HEK293 (cell line): ENCODE measurements at regions not wholly inside any gene's neighbourhood (a gene's known extent, or its start where the extent isn't known, plus 50 kb on each side); places are given as distances from the start of the nearest gene placed in this dataset.
A peak's percentile ranks its signal among the peaks of the same experiment; 100 is the strongest.

Experiments used
- CTCF ChIA-PET: fragments of 350-600 bp; formaldehyde crosslinking; extraction: SDS; loops from one replicate; lab custom pipeline; 2021; ENCODE audit warnings: antibody characterized with exemption; lab: Yijun Ruan, JAX
- POLR2A ChIA-PET: fragments of 300-600 bp; formaldehyde crosslinking; extraction: SDS; loops from one replicate; lab custom pipeline; 2020; ENCODE audit warnings: antibody characterized with exemption, inconsistent platforms; lab: Yijun Ruan, JAX
- H3K27ac ChIP-seq: fragments of 200-500 bp; sonication (Bioruptor generic); 2 replicates; pipeline ENCODE4 v1.5.1; 2014; ENCODE audit warnings: low read depth, low read length, control low read depth, inconsistent platforms; ENCODE audit errors: extremely low read depth
- H3K36me3 ChIP-seq, 2 experiments: fragments of 200-500 bp in 1 of 2; sonication (Bioruptor generic) in 1 of 2; 1 replicate in 1 of 2; 2 replicates in 1 of 2; pipeline ENCODE4 v1.5.1; 2014 to 2017; ENCODE audit warnings: inconsistent platforms in 2 of 2, low read length in 2 of 2; ENCODE audit not compliant: control insufficient read depth in 2 of 2, insufficient read depth in 1 of 2
- H3K4me1 ChIP-seq: fragments of 200-500 bp; sonication (Bioruptor generic); 2 replicates; pipeline ENCODE4 v1.5.1; 2014; ENCODE audit warnings: mild to moderate bottlenecking, low read length, inconsistent platforms; ENCODE audit not compliant: control insufficient read depth, insufficient read depth
- H3K4me3 ChIP-seq: 2 replicates; pipeline ENCODE4 v1.5.1; 2011; ENCODE audit warnings: low read depth, mild to moderate bottlenecking, control low read depth, low read length, moderate library complexity
- H3K9me3 ChIP-seq: fragments of 200-500 bp; sonication (Bioruptor generic); 2 replicates; pipeline ENCODE4 v1.5.1; 2014; ENCODE audit warnings: low read depth, low read length, inconsistent platforms; ENCODE audit not compliant: control insufficient read depth, insufficient read depth
- BCL6B ChIP-seq: fragments of 450-650 bp; formaldehyde crosslinking; IDR thresholded peaks from 2 replicates; pipeline ENCODE4 v1.5.1; 2017; ENCODE audit warnings: missing biosample characterization, missing genetic modification characterization
- FEZF1 ChIP-seq: fragments of 450-650 bp; formaldehyde crosslinking; IDR thresholded peaks from 2 replicates; pipeline ENCODE4 v1.5.1; 2016; ENCODE audit warnings: missing biosample characterization, missing genetic modification characterization
- GFI1B ChIP-seq: fragments of 450-650 bp; formaldehyde crosslinking; IDR thresholded peaks from 2 replicates; pipeline ENCODE4 v1.5.1; 2016; ENCODE audit warnings: missing biosample characterization, missing genetic modification characterization
- KLF7 ChIP-seq: fragments of 450-650 bp; formaldehyde crosslinking; IDR thresholded peaks from 2 replicates; pipeline ENCODE4 v1.5.1; 2016; ENCODE audit warnings: missing biosample characterization, missing genetic modification characterization, borderline replicate concordance
- OSR2 ChIP-seq: fragments of 450-650 bp; formaldehyde crosslinking; IDR thresholded peaks from 2 replicates; pipeline ENCODE4 v1.5.1; 2016; ENCODE audit warnings: missing biosample characterization, missing genetic modification characterization
- PRDM10 ChIP-seq: fragments of 450-650 bp; formaldehyde crosslinking; IDR thresholded peaks from 2 replicates; pipeline ENCODE4 v1.5.1; 2016; ENCODE audit warnings: missing biosample characterization, missing genetic modification characterization
- TSHZ1 ChIP-seq: fragments of 450-650 bp; formaldehyde crosslinking; IDR thresholded peaks from 2 replicates; pipeline ENCODE4 v1.5.1; 2016; ENCODE audit warnings: missing biosample characterization, missing genetic modification characterization, borderline replicate concordance
- ZBTB17 ChIP-seq: fragments of 450-650 bp; formaldehyde crosslinking; IDR thresholded peaks from 2 replicates; pipeline ENCODE4 v1.5.1; 2016; ENCODE audit warnings: missing biosample characterization, missing genetic modification characterization
- ZFP41 ChIP-seq: fragments of 450-650 bp; formaldehyde crosslinking; IDR thresholded peaks from 2 replicates; pipeline ENCODE4 v1.5.1; 2016; ENCODE audit warnings: missing biosample characterization, missing genetic modification characterization, borderline replicate concordance
- ZFP69B ChIP-seq: fragments of 450-650 bp; formaldehyde crosslinking; IDR thresholded peaks from 2 replicates; pipeline ENCODE4 v1.5.1; 2016; ENCODE audit warnings: missing biosample characterization, missing genetic modification characterization
- ZIC2 ChIP-seq: fragments of 450-650 bp; formaldehyde crosslinking; IDR thresholded peaks from 2 replicates; pipeline ENCODE4 v1.5.1; 2016; ENCODE audit warnings: missing biosample characterization, missing genetic modification characterization
- ZNF24 ChIP-seq: fragments of 450-650 bp; formaldehyde crosslinking; IDR thresholded peaks from 2 replicates; pipeline ENCODE4 v1.5.1; 2016; ENCODE audit warnings: missing biosample characterization, missing genetic modification characterization
- ZNF341 ChIP-seq: fragments of 450-650 bp; formaldehyde crosslinking; IDR thresholded peaks from 2 replicates; pipeline ENCODE4; 2016; ENCODE audit warnings: low read depth, missing biosample characterization, missing genetic modification characterization
- ZNF449 ChIP-seq: fragments of 450-650 bp; formaldehyde crosslinking; IDR thresholded peaks from 2 replicates; pipeline ENCODE4 v1.5.1; 2017; ENCODE audit warnings: missing biosample characterization, mild to moderate bottlenecking, missing genetic modification characterization, moderate library complexity
- ZNF645 ChIP-seq: fragments of 450-650 bp; formaldehyde crosslinking; IDR thresholded peaks from 2 replicates; pipeline ENCODE4; 2016; ENCODE audit warnings: missing biosample characterization, missing genetic modification characterization
- ZNF76 ChIP-seq: fragments of 450-650 bp; formaldehyde crosslinking; IDR thresholded peaks from 2 replicates; pipeline ENCODE4; 2016; ENCODE audit warnings: low read depth, missing biosample characterization, missing genetic modification characterization, borderline replicate concordance

GRCh38 chr5:158056130-158056825 is 197.3 kb upstream of the CLINT1 start:
- ChIA-PET CTCF (interaction anchor here (0.8 to 12.7 kb wide), 3 partner anchors 15 to 471 kb away, joined by 3 to 92 read pairs (median 3); no protein-coding TSS in a partner anchor), POLR2A (no interaction called here)
- TF ChIP-seq ZNF449 (tag by site-specific recombination): no peak
- no peak for TF ChIP-seq TSHZ1 (tag by site-specific recombination)
- no peak for TF ChIP-seq ZFP41
- TF ChIP-seq GFI1B: no peak
- no peak for TF ChIP-seq ZNF645 (tag by site-specific recombination)
- peaks cover 8% of the 10 kb centered on the region for H3K4me1 ChIP-seq
- H3K9me3 ChIP-seq: no peaks in the 10 kb centered on the region
- no peak overlapping the region for H3K27ac ChIP-seq
- no peaks in the 10 kb centered on the region for H3K36me3 ChIP-seq
- H3K4me3 ChIP-seq: no peak overlapping the region

- no peaks in the 10 kb centered on the region for H3K36me3 ChIP-seq
- ChIA-PET CTCF (interaction anchor here (0.8 to 12.7 kb wide), 3 partner anchors 10 to 472 kb away, joined by 3 to 92 read pairs (median 3); no protein-coding TSS in a partner anchor), POLR2A (interaction anchor here (0.6 kb wide), 2 partner anchors 8 to 901 kb away, joined by 3 to 4 read pairs; no protein-coding TSS in a partner anchor)
- H3K4me3 ChIP-seq: no peak overlapping the region
- TF ChIP-seq ZNF341 (0 out of 2 replicates have a peak, but pooled peaks have one; percentile 29), KLF7 (tag by site-specific recombination) (no peak)
- H3K9me3 ChIP-seq: no peaks in the 10 kb centered on the region
- no peak overlapping the region for H3K27ac ChIP-seq
- peaks cover 14% of the 10 kb centered on the region for H3K4me1 ChIP-seq
Measured at GRCh38 chr5:158055111-158055501, 196.2 kb upstream of the CLINT1 start.

- Histone ChIP-seq H3K36me3 (no peaks in the 10 kb centered on the region), H3K9me3 (no peaks in the 10 kb centered on the region), H3K4me3 (no peak overlapping the region), H3K4me1 (peaks cover 14% of the 10 kb centered on the region), H3K27ac (no peak overlapping the region)
- ChIA-PET CTCF (interaction anchor here (0.7 to 12.7 kb wide), 3 partner anchors 10 to 294 kb away, joined by 3 to 92 read pairs (median 3); no protein-coding TSS in a partner anchor), POLR2A (interaction anchor here (0.6 kb wide), 2 partner anchors 7 to 900 kb away, joined by 3 to 4 read pairs; no protein-coding TSS in a partner anchor)
- TF ChIP-seq ZNF76 (tag by site-specific recombination): no peak
- peak; percentile 59 for TF ChIP-seq FEZF1 (tag by site-specific recombination)
- peak; percentile 56 for TF ChIP-seq OSR2 (tag by site-specific recombination)
- TF ChIP-seq ZBTB17 (tag by site-specific recombination): peak; percentile 89
- TF ChIP-seq ZIC2 (tag by site-specific recombination): 0 out of 2 replicates have a peak, but pooled peaks have one; percentile 9
- peak; percentile 82 for TF ChIP-seq PRDM10 (tag by site-specific recombination)
- 0 out of 2 replicates have a peak, but pooled peaks have one; percentile 25 for TF ChIP-seq BCL6B (tag by site-specific recombination)
- 0 out of 2 replicates have a peak, but pooled peaks have one; percentile 27 for TF ChIP-seq ZNF24 (tag by site-specific recombination)
- TF ChIP-seq ZFP69B (tag by site-specific recombination): 0 out of 2 replicates have a peak, but pooled peaks have one; percentile 39
Measured at GRCh38 chr5:158054223-158055110, 195.5 kb upstream of the CLINT1 start.
